Epidermal melanocyte (primary cell): ENCODE measurements at regions not wholly inside any gene's neighbourhood (a gene's known extent, or its start where the extent isn't known, plus 50 kb on each side); places are given as distances from the start of the nearest gene placed in this dataset.
"Not testable (repeated sequence)": the region's sequence is repeated elsewhere in the genome, so short reads cannot be mapped to it uniquely, and the experiment has no call there.

Source experiments
- DNase-seq: peaks from one replicate; pipeline ENCODE4 v3.0.0; 2011; ENCODE audit warnings: low spot score; ENCODE audit not compliant: insufficient read length

DNA sequence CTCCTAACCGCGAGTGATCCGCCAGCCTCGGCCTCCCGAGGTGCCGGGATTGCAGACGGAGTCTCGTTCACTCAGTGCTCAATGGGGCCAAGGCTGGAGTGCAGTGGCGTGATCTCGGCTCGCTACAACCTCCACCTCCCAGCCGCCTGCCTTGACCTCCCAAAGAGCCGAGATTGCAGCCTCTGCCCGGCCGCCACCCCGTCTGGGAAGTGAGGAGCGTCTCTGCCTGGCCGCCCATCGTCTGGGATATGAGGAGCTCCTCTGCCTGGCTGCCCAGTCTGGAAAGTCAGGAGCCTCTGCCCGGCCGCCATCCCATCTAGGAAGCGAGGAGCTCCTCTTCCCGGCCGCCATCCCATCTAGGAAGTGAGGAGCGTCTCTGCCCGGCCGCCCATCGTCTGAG is 58.8 kb upstream of the ANKRD30BL start:
- not testable (repeated sequence) for DNase-seq

DNA sequence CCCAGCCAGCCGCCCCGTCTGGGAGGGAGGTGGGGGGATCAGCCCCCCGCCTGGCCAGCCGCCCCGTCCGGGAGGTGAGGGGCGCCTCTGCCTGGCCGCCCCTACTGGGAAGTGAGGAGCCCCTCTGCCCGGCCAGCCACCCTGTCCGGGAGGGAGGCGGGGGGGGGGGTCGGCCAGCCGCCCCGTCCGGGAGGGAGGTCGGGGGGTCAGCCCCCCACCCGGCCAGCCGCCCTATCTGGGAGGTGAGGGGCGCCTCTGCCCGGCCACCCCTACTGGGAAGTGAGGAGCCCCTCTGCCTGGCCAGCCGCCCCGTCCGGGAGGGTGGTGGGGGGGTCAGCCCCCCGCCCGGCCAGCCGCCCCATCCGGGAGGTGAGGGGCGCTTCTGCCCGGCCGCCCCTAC is 60.1 kb upstream of the ANKRD30BL start:
- DNase-seq, result not testable (repeated sequence)

DNA sequence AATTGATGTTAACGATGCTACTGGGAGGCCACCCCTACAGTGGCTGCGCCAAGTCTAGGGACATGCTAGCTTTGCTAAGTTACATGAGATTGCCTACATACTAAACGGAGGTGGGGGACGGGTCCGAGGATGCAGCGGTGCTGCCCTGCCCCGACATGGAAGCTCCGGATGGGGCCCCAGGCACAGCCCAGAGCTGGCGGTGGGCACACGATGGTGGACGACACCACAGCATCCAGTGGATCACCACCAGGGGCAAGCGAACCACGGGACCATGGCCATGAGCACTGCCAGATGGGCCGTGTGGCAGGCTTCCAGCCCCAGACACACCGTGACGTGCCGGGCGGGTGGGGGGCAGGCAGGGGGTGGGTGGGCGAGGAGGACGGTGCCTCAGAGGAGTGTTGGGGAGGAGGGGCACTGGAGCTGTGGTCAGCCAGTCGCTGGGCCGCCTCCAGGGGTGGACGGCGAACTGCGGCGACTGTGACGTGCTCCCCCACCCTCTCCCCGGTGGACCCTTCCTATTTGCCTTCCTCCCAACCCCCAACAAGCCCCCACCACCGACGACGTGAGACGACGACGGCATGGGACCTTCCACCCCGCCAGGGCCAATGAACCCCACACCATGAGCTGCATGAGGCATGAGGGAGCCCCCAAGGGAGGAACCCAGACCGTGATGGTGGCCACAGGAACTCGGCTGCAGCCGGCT is 90.6 kb upstream of the ANKRD30BL start:
- DNase-seq, result no peak

DNA sequence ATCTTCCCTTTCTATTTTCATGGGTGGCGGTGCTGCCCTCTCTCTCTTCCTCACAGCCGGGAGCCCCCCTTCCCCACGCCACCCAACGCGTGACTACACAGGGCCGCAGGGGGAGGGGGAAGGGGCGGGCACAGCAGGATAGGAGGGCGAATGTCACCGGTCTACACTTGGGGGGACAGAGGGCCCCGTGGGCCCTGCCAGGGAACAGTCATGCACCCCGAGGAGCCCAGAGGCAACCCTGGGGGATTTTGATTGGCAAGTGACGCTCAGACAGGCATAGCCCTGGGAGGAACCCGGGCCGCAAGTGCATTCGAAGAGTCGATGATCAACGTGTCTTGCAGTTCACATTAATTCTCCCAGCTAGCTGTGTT is 91.1 kb upstream of the ANKRD30BL start:
- no peak for DNase-seq

DNA sequence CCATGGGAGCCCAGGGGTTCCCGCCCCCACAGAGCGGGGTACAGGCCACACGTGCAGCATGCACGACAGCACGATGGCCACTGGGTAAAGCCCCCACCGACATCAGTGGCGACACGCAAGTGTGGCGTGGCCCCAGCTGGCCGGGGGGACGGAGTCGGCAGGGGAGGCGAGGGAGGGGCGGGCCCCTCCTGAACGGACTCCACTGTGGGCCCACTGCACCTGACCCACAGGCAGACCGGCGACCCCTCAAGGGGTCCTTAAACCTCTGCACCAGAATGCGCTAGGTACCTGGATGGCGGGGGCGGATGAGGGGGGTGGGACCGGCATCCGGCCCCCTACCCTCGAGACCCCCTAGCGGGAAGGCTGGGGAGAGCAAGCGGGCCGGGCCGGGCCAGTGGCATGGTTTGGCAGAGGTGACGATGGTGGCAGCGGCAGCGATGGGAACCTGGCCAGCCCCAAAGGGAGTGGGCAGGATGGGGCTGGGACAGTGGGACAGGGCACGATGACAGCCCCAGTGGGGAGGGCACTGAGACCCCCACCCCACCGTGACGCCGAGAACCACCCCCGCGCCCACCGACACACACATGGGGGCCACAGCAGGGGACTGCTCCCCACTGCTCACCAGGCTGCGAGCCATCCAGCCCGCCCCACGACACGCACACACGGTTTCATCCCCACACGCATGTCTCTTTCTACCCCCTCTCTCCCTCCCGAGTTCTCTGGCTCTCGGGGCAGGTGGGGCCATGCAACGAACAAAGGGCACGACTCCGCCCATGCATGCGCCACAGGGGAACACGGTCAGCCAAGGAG is 91.9 kb upstream of the ANKRD30BL start:
- no peak for DNase-seq

DNA sequence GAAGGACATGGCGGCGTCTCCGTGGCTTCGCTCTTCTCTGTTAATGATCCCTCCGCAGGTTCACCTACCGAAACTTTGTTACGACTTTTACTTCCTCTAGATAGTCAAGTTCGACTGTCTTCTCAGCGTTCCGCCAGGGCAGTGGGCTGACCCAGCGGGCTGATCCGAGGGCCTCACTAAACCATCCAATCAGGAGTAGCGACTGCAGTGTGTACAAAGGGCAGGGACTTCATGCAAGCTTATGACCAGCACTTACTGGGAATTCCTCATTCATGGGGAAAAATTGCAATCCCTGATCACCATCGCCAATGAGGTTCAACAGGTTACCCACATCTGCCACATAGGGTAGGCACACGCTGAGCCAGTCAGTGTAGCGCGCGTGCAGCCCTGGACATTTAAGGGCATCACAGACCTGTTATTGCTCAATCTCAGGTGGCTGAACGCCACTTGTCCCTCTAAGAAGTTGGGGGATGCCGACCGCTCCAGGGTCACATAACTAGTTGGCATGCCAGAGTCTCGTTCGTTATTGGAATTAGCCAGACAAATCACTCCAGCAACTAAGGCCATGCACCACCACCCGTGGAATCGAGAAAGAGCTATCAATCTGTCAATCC is 92.7 kb upstream of the ANKRD30BL start:
- DNase-seq, result not testable (repeated sequence)

DNA sequence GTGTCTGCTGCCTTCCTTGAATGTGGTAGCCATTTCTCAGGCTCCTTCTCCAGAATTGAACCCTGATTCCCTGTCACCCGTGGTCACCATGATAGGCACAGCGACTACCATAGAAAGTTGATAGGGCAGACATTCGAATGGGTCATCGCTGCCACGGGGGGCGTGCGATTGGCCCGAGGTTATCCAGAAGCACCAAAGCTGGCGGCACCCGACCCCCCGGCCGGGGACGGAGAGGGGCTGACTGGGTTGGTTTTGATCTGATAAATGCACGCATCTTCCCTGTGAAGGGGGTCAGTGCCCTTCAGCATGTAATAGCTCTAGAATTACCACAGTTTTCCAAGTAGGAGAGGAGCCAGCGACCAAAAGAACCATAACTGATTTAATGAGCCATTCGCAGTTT is 94.0 kb upstream of the ANKRD30BL start:
- DNase-seq, result no peak

DNA sequence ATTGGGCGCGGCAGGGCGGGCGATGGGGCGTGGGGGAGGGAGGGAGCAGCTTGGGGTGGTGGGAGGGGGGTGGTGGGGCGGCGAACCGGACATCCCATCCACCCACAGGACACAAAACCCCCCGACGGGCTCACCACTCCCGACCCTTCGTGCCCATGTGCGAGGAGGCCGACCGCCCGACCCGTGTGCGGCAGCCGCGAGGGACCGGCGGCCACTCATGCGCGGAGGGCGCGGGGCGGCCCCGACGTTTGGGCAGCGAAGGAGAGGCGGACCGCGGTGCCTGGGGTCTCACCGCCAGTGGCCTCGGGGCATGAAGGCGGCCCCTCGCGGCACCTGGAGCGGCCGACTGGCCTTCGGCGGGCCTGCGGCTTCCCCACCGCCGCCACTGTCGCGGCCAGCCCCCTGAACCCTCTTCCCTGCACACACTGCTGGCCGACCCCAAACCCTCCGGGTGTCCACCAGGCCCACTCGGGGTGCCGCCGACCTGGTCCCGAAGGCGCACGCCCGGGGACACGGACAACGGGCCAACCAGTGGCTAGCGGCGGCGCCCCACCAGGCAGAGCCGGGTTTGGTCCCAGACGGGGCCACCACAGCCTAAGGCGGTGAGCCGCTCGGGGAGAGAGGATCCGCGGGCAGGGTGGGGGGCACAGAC is 94.6 kb upstream of the ANKRD30BL start:
- DNase-seq, result no peak

DNA sequence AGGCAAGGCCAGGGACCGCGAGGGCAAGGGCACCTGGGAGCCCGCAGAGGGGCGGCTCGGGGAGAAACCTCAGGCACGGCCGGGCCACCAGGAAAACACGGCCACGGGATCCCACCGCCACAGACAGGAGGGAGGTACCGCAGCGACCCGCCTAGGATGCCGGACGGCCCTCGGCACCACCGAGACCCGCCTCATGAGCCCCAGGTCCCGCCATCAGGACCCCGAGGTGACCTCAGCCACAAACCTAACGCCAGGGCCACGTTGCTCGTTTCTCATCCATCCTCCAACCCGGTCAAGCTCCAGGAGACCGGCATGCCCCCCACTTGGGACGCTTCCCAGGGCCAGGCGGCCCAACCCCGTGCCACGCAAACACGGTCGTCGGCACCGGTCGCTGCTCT is 95.2 kb upstream of the ANKRD30BL start:
- DNase-seq, result not testable (repeated sequence)

DNA sequence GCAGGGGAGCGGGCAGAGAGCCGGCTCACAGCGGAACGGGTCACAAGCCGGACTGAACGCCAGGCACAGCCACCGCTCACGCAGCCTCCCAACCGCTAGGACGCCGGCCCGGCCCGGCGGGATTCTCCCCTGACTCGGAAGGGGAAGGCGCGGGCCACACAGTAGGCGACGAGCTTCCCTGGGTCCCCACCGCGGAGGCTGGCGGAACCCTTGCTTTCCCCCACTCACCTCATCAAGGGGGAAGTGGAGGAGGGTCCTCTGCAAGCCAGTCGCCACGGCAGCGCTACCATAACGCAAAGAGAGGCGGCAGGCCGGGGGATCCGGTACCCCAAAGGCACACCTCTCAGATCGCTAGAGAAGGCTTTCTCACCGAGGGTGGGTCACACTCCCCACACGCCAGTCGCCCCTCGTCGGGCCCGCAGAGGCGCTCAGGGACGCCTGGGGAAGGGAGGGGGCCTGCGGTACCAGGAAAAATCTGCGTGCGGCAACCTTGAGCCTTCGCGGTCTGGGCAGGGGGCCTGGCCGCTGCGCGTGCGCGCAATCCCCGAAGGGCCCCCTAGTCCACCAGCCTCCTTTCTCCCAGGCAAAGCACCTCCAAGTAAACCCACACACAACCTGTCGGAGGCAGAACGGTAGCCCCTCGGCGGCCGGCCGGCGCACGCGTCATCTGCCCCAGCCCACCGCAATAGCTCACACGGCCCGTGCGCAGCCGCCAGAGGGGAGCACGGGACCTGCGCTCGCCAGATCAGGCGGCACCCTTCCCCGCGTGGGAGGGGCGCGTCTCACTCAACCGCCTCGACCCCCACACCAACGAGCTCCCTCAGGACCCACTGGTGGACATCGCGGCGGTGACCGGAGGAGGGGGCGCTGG is 95.8 kb upstream of the ANKRD30BL start:
- DNase-seq, result not testable (repeated sequence)

DNA sequence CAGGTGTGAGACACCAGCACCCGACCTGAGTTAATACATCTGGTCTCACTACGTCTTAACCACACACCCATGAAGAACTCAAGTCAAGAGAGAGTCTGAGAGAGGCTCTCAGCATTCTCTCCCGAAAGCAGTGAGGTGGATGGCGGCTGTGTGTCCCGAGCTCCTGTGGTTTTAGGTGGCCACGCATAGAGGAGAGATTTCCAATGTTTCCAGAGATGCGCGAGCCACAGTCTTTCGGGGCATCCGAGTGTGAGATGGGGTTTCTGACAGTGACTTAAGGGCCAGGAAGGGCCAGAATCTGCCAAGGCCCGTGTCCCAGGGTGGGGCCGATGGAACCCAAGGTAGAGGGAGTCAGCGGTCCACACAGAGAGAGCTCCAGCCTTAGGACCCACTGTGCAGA is 97.5 kb upstream of the ANKRD30BL start:
- not testable (repeated sequence) for DNase-seq

DNA sequence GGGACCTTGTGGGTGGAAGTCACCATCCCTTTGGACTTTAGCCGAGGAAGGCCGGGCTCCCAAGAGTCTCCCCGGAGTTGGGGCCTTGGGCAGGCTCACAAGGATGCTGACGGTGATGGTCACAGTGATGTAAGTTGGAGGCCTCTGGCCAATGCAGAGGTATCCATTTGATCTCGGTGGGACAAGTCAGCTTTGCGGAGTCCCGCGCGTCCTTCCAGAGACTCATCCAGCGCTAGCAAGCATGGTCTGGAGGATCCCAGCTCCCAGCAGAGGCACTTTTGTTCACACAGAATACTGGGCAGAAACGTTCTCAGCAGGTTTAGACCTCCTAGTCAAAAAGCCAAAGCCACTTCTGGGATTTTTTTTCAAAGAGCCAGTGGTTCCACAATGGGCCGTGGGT is 103.8 kb upstream of the ANKRD30BL start:
- DNase-seq, result not testable (repeated sequence)

DNA sequence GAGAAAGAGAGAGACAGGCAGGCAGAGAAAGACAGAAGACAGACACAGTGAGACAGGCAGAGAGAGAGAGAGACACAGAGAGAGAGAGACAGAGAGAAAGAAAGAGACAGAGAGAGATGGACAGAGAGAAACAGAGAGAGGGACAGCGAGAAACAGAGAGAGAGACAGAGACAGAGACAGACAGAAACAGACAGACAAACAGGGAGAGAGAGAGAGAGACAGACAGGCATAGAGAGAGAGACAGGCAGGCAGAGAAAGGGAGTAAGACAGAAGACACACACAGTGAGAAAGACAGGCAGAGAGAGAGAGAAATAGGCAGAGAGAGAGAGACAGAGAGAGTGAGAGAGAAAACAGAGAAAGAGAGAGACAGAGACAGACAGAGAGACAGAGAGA is 105.3 kb upstream of the ANKRD30BL start:
- DNase-seq, result no peak

DNA sequence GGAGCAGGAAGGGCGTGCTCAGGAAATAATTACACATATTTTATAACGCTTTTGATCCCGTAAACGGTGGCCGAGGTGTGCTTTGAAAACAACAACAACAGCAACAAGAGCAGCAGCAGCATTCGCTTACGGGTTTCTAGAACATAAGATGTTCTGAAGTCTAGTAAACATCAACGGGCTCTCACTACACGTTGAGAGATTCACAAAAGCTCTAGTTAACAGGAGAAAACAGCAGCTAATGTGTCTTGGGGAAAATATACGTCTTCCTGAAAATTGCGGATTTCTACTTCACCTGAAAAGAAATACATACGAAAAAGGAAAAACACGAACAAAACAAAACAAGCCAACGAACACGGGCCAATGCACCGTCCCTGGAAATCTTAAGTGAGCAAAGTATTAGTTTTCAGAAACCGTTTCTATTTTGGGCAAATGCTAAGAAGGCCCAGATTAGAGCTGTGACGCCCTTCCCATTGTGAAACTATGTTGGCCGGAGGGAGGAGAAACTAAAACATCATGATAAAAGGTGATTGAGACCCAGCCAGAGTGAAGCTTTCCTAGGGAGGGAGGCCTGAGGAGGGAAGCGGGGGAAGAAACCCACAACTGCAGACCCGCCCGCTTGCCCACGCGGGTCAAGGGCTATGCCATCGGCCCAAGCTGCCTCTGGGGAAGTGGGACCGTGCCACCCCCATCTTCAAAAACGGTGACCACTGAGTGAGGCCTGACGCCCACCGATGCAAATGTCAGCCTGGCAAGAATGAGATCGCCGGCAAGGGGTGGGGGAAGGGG is 105.9 kb upstream of the ANKRD30BL start:
- not testable (repeated sequence) for DNase-seq

DNA sequence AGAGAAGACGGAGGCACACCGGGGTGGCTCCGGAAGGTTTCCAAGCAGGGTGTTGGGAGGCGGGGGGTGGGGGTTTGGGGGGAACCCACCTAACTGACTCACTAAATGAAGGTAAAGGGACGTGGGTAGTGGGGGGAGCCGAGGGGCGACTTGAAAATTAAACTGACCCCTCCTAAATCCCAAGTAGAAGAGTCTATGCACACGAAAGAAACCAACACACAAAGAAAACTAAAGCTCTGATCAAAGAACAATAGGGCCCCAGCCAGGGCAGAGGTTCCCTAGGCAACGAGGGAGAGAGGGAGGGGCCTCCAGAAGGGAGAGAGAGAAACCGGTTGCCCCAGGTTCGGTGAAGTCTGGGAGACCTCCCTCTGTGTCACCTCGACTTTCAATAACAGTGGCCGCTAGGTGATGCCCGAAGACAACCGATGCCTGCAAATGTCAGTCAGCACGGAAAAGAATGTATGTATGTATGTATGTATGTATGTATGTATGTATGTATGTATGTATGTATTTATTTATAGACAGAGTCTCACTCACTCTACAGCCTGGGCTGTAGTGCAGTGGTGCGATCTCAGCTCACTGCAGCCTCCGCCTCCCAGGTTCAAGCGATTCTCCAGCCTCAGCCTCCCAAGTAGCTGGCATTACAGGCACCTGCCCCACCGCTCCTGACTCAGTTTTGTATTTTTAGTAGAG is 106.7 kb upstream of the ANKRD30BL start:
- DNase-seq, result not testable (repeated sequence)

DNA sequence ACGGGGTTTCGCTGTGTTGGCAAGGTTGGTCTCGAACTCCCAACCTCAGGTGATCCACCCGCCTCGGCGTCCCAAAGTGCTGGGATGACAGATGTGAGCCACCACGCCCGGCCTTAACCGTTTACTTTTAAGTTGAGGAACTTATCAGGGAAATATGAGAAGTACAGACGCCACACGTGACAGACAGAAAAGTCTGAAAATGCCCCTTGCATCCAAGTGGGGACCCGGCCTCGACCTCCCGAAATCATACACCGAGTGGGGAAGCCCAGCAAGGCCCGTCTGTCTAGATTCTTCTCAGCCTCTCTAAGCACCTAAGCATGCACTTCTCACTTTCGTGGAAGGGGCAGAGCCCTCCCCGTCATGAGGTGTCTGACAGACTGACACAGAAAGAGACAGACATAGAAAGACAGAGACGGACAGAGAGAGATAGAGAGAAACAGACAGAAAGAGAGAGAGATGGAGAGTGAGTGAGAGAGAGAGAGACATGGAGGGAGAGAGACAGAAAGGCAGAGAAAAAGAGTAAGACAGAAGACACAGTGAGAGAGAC is 107.3 kb upstream of the ANKRD30BL start:
- no peak for DNase-seq

DNA sequence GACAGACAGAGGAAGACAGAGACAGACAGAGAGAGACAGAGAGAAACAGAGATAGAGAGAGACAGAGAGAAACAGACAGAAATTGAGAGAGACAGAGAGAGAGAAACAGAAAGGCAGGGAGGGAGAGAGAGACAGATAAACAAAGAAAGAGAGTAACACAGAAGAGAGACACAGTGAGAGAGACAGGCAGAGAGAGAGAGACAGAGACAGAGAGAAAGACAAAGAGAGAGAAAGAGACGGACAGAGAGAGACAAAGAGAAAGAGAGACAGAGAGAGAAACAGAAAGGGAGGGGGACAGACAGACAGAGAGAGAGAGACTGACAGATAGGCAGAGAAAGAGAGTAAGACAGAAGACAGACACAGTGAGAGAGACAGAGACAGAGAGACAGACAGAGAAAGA is 108.5 kb upstream of the ANKRD30BL start:
- no peak for DNase-seq

DNA sequence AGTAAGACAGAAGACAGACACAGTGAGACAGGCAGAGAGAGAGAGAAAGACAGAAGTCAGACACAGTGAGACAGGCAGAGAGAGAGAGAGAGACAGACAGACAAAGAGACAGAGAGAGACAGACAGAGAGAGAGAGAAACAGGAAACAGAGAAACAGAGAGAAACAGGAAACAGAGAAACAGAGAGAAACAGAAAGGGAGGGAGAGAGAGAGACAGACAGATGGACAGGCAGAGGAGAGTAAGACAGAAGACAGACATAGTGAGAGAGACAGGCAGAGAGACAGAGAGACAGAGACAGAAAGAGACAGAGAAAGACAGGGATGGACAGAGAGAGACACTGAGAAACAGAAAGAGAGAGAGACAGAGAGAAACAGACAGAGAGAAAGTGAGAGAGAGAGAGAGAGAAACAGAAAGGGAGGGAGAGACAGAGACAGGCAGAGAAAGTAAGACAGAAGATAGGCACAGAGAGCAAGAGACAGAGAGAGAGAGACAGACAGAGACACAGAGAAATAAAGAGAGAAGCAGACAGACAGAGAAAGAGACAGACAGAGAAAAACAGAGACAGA is 109.3 kb upstream of the ANKRD30BL start:
- no peak for DNase-seq

DNA sequence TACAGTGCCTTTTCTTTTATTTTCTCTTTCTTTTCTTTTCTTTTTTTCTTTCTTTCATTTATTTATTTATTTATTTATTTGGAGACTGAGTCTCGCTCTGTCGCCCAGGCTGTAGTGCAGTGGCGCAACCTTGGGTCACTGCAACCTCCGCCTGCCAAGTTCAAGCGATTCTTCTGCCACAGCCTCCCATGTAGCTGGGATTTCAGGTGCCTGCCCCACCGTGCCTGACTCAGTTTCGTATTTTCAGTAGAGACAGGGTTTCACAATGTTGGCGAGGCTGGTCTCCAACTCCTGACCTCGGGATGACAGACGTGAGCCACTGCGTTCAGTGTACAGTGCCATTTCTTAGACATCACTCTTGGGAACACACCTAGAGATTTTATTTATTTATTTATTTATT is 110.0 kb upstream of the ANKRD30BL start:
- DNase-seq, result not testable (repeated sequence)
